GM23338 (cell line): ENCODE measurements at regions not wholly inside any gene's neighbourhood (a gene's known extent, or its start where the extent isn't known, plus 50 kb on each side); places are given as distances from the start of the nearest gene placed in this dataset.

ENCODE experiments used
- ATAC-seq: fragments of 200-7000 bp; cut with Tn5 transposase; 3 replicates; pipeline ENCODE4 v1.9.1; 2020
- DNase-seq: peaks from one replicate; pipeline ENCODE4 v3.0.0-alpha.2; 2015; ENCODE audit warnings: low spot score
- H2AFZ ChIP-seq: fragments of 200-600 bp; sonication (generic); 2 replicates; pipeline ENCODE4 v1.8.0; 2016; ENCODE audit warnings: antibody characterized with exemption, mild to moderate bottlenecking, moderate library complexity
- H3F3A ChIP-seq: fragments of 200-600 bp; sonication (generic); replicated peaks from 2 replicates; pipeline ENCODE4 v1.8.0; 2017; ENCODE audit warnings: antibody characterized with exemption, mixed run types, low read depth
- H3K27ac ChIP-seq: fragments of 200-600 bp; sonication (generic); 2 replicates; pipeline ENCODE4 v1.6.1; 2016; ENCODE audit warnings: low read depth
- H3K27me3 ChIP-seq: fragments of 200-600 bp; sonication (generic); 2 replicates; pipeline ENCODE4 v1.8.0; 2016; ENCODE audit warnings: mild to moderate bottlenecking, mixed run types, moderate library complexity; ENCODE audit not compliant: insufficient read depth
- H3K36me3 ChIP-seq: fragments of 200-600 bp; sonication (generic); 2 replicates; pipeline ENCODE4 v1.8.0; 2016; ENCODE audit warnings: mild to moderate bottlenecking; ENCODE audit not compliant: insufficient read depth
- H3K4me1 ChIP-seq: fragments of 200-600 bp; sonication (generic); 2 replicates; pipeline ENCODE4 v1.8.0; 2016; ENCODE audit warnings: mild to moderate bottlenecking, moderate library complexity; ENCODE audit not compliant: insufficient read depth
- H3K4me2 ChIP-seq: fragments of 200-600 bp; sonication (generic); 2 replicates; pipeline ENCODE4 v1.7.1; 2017; ENCODE audit warnings: mixed run types
- H3K4me3 ChIP-seq: fragments of 200-600 bp; sonication (generic); 2 replicates; pipeline ENCODE4 v1.6.1; 2016; ENCODE audit warnings: mixed run types
- H3K79me2 ChIP-seq: fragments of 200-600 bp; sonication (generic); replicated peaks from 2 replicates; pipeline ENCODE4 v1.8.0; 2017; ENCODE audit warnings: mild to moderate bottlenecking; ENCODE audit not compliant: insufficient read depth
- H3K9me2 ChIP-seq: fragments of 200-600 bp; sonication (generic); 2 replicates; pipeline ENCODE4 v1.8.0; 2017; ENCODE audit not compliant: insufficient read depth
- H4K20me1 ChIP-seq: fragments of 200-600 bp; sonication (generic); replicated peaks from 2 replicates; pipeline ENCODE4 v1.8.0; 2017; ENCODE audit warnings: mild to moderate bottlenecking; ENCODE audit not compliant: insufficient read depth
- H3K27ac Mint-ChIP-seq: 2 replicates; pipeline ENCODE4 v1.8.0; 2020; ENCODE audit warnings: inconsistent platforms, mild to moderate bottlenecking, moderate library complexity, mixed read lengths
- H3K27me3 Mint-ChIP-seq: 3 replicates; pipeline ENCODE4 v1.8.0; 2022; ENCODE audit warnings: low read depth, mild to moderate bottlenecking, moderate library complexity, mixed read lengths, inconsistent platforms; ENCODE audit not compliant: insufficient read depth, poor library complexity
- H3K36me3 Mint-ChIP-seq: 3 replicates; pipeline ENCODE4 v1.8.0; 2021; ENCODE audit warnings: low read depth, mild to moderate bottlenecking, inconsistent platforms, moderate library complexity, mixed read lengths
- H3K4me1 Mint-ChIP-seq: 3 replicates; pipeline ENCODE4 v1.8.0; 2020; ENCODE audit warnings: mild to moderate bottlenecking, inconsistent platforms, mixed read lengths
- H3K4me3 Mint-ChIP-seq: 3 replicates; pipeline ENCODE4 v1.8.0; 2021; ENCODE audit warnings: moderate library complexity, mild to moderate bottlenecking, inconsistent platforms, mixed read lengths
- H3K9me3 Mint-ChIP-seq: 3 replicates; pipeline ENCODE4 v1.8.0; 2020; ENCODE audit warnings: moderate library complexity, mild to moderate bottlenecking, inconsistent platforms, mixed read lengths
- ETS1 ChIP-seq: IDR thresholded peaks from 2 replicates; pipeline ENCODE4 v1.6.1; 2016; ENCODE audit warnings: antibody characterized with exemption
- POLR2AphosphoS5 ChIP-seq: IDR thresholded peaks from 2 replicates; pipeline ENCODE4 v1.6.1; 2016; ENCODE audit warnings: antibody characterized with exemption, low read depth
- ZNF462 ChIP-seq: fragments of 250-450 bp; sonication (Bioruptor Pico); IDR thresholded peaks from 2 replicates; pipeline ENCODE4 v1.5.0; 2020; ENCODE audit warnings: mild to moderate bottlenecking, moderate library complexity

- Histone ChIP-seq H3K4me3 (no peak overlapping the region), H3K4me2 (no peak overlapping the region), H3K27ac (no peak overlapping the region)
Measured at GRCh38 chr15:38720893-38721567, 156.4 kb upstream of the RASGRP1 start.

More at GRCh38 chr15:38720893-38721567, 156.4 kb upstream of the RASGRP1 start:
- H3K27ac Mint-ChIP-seq: no peak overlapping the region
- no peaks in the 10 kb centered on the region for H3K9me3 Mint-ChIP-seq
- no peaks in the 10 kb centered on the region for H3K36me3 ChIP-seq
- peaks cover 7% of the 10 kb centered on the region for H3K9me2 ChIP-seq
- no peaks in the 10 kb centered on the region for H3F3A ChIP-seq
- no peaks in the 10 kb centered on the region for H4K20me1 ChIP-seq
- no peaks in the 10 kb centered on the region for H3K4me1 ChIP-seq
- TF ChIP-seq POLR2AphosphoS5: no peak
- TF ChIP-seq ZNF462 (CRISPR knock-in tag): no peak
- TF ChIP-seq ETS1: no peak
- peaks cover 4% of the 10 kb centered on the region for H3K27me3 Mint-ChIP-seq
- H3K4me3 Mint-ChIP-seq: no peak overlapping the region
- H3K36me3 Mint-ChIP-seq: no peaks in the 10 kb centered on the region
- no peak overlapping the region for H2AFZ ChIP-seq
- no peak for ATAC-seq
- no peaks in the 10 kb centered on the region for H3K79me2 ChIP-seq
- no peaks in the 10 kb centered on the region for H3K4me1 Mint-ChIP-seq
- no peaks in the 10 kb centered on the region for H3K27me3 ChIP-seq
- no peak for DNase-seq
